RWPE1 (cell line): ENCODE measurements at regions not wholly inside any gene's neighbourhood (a gene's known extent, or its start where the extent isn't known, plus 50 kb on each side); places are given as distances from the start of the nearest gene placed in this dataset.

Experiments
- CTCF ChIA-PET: fragments of 350-600 bp; sonication (Branson Sonifier 250); formaldehyde crosslinking; extraction: SDS; loops from one replicate; lab custom pipeline; 2021; lab: Yijun Ruan, JAX
- POLR2A ChIA-PET: fragments of 400-600 bp; formaldehyde crosslinking; extraction: SDS; loops from one replicate; lab custom pipeline; 2020; ENCODE audit warnings: antibody characterized with exemption; ENCODE audit not compliant: low non-redundant PET; lab: Yijun Ruan, JAX
- DNase-seq: peaks from one replicate; pipeline ENCODE4 v3.0.0; 2012; ENCODE audit warnings: low spot score
- H3K27ac ChIP-seq: fragments of 450-650 bp; 2 replicates; pipeline ENCODE4 v1.5.1; 2017
- CTCF ChIP-seq: fragments of 450-650 bp; conservative IDR thresholded peaks from 2 replicates; pipeline ENCODE4 v1.5.1; 2017; ENCODE audit warnings: low read depth, mild to moderate bottlenecking

DNA sequence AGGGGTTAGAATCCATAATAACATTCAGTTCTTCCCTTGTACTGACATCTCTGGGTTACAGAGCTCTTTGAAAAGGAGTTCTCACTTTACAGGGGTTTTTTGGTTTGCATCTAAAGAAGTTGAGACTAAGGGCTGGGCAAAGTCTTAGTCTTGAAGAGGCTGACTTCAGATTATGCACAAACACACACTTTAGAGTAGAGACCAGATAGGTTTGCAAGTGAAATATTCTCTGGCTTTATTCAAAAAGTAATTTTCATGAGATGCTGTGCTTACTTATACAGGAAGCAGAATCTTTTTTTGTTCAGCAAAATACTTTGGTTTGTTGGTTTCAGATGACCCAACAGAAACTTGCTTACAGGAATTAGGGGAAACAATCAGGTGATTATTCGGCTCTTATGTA is 410.9 kb upstream of the LRRTM1 start:
- ChIA-PET CTCF (no interaction called here), POLR2A (no interaction called here)
- H3K27ac ChIP-seq = no peak overlapping the region
- DNase-seq = no peak
- no peak for TF ChIP-seq CTCF

DNA sequence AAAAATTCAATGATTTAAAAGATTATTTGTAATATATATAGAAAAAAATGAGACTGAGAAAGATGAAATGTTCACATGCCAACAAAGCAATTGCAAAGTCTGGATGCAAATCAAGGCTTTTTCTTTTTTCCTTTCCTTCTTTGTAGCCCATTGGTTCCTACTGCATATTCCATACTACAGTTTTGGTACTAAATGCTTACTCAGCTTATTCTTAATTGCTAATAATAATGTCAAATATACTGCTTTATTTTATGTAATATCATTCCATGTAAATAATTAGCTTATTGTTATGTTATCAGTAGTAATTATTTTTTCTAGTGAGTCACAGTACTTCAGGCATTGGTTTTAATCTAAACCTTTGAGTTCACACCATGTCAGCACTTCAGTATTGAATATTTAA is 407.4 kb upstream of the LRRTM1 start:
- no peak for DNase-seq
- ChIA-PET POLR2A (no interaction called here), CTCF (interaction anchor here (0.7 kb wide), 1 partner anchor 287 kb away, joined by 3 read pairs; no protein-coding TSS in a partner anchor)
- H3K27ac ChIP-seq = no peak overlapping the region
- TF ChIP-seq CTCF = no peak

DNA sequence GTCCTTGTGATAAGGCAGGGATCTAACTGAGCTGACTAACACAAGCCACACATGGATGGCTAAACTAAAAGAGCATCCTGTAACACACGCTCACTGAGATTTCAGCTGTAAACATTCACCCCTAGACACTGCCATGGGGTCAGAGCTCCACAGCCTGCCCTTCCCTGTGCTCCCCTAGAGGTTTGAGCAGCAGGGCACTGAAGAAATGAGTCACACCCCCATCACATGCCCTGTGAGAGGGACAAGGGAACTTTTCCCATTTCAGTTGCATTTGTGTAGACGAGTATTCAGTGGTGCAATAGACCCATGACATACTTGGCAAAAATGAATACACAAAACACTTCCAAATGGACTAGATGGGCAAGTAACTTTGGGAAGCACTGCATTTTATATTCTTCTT is 402.4 kb upstream of the LRRTM1 start:
- CTCF ChIA-PET = no interaction called here

DNA sequence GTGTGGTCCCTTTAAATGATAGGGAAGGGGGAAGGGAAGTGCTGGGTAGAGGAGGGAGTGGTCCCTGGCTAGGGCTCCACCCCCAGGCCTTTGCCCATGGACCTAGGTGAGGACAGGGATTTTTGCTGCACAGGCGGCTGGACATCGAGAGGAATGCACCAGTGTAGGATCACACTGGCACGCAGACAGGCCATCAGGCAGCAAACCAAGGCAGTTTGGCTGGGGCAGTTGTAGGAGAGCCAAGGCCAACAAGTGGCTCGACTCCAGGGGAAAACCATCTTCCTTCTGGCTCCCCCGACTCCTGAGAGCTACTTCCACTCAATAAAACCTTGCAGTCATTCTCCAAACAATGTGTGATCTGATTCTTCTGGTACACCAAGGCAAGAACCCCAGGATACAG is 402.0 kb upstream of the LRRTM1 start:
- POLR2A ChIA-PET = no interaction called here
- CTCF ChIA-PET = no interaction called here
- no peak overlapping the region for H3K27ac ChIP-seq
- TF ChIP-seq CTCF = no peak
- no peak for DNase-seq

More for the DNA sequence above, 402.4 kb upstream of the LRRTM1 start:
- H3K27ac ChIP-seq = no peak overlapping the region
- POLR2A ChIA-PET = no interaction called here
- TF ChIP-seq CTCF = no peak
- DNase-seq = no peak

DNA sequence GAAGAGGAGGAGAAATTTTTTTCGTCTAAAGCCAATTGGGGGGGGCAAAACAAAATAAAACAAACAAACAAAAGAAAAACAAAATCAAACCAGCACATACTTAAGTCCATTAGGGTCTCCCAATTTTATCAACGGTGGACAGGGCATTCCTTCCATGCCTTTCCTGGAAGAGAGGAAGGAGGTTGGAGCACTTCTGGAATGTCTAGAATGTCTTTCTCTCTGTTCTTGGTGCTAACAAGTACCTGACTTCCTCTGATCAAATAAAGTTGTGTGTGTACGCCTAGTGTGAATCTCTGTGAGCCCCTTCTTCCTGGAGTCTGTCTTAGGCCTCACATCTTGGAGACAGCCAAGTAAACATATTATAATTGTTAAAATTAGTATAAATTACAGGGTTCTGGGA is 399.0 kb upstream of the LRRTM1 start:
- TF ChIP-seq CTCF = no peak
- no peak for DNase-seq
- no peak overlapping the region for H3K27ac ChIP-seq
- CTCF ChIA-PET = no interaction called here
- POLR2A ChIA-PET = no interaction called here

GRCh38 chr2:80700961-80701360 is 396.4 kb upstream of the LRRTM1 start:
- CTCF ChIA-PET = no interaction called here
- POLR2A ChIA-PET = no interaction called here
- no peak for DNase-seq
- TF ChIP-seq CTCF = no peak
- H3K27ac ChIP-seq = no peak overlapping the region
